WTC11 (cell line): ENCODE measurements at regions not wholly inside any gene's neighbourhood (a gene's known extent, or its start where the extent isn't known, plus 50 kb on each side); places are given as distances from the start of the nearest gene placed in this dataset.

Experiments
- ESRRA ChIP-seq: sonication (generic); formaldehyde crosslinking; IDR thresholded peaks from 2 replicates; pipeline ENCODE4 v1.8.1; 2022; ENCODE audit warnings: mild to moderate bottlenecking, missing genetic modification reagents, borderline replicate concordance
- FOXP1 ChIP-seq: sonication (generic); formaldehyde crosslinking; IDR thresholded peaks from 2 replicates; pipeline ENCODE4 v1.8.0; 2022; ENCODE audit warnings: missing genetic modification reagents, mild to moderate bottlenecking, moderate library complexity, borderline replicate concordance
- SP1 ChIP-seq: sonication (generic); formaldehyde crosslinking; conservative IDR thresholded peaks from 2 replicates; pipeline ENCODE4 v1.8.1; 2022; ENCODE audit warnings: missing genetic modification reagents
- TF ChIP-seq, protein P1 (sequence below): fragments of 200-600 bp; IDR thresholded peaks from 2 replicates; pipeline ENCODE4 v1.8.0; 2022; ENCODE audit warnings: antibody characterized with exemption
- TF ChIP-seq, protein P2 (sequence below): sonication (generic); formaldehyde crosslinking; IDR thresholded peaks from 2 replicates; pipeline ENCODE4 v1.8.1; 2023; ENCODE audit warnings: mild to moderate bottlenecking, missing genetic modification reagents

DNA sequence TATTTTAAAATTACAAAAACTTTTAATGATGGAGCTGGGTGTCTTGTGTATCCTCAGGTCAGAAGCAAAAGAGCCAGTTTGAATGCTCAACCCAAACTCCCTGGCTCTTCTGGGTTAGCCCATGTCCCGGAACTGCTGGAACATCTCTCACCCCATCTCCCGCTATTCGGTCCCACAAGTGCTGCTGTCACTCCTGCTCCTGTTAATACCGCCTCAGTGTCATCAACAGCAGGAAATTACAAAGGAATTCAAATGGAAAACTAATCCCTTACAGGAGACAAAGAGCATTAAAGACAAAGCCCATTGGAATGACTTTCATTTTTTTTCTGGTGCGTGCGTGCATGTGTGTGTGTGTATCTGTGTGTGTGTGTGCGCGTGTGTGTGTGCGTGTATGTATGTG lies 112.0 kb upstream of the C7orf33 start:
- TF ChIP-seq, protein P1, sequence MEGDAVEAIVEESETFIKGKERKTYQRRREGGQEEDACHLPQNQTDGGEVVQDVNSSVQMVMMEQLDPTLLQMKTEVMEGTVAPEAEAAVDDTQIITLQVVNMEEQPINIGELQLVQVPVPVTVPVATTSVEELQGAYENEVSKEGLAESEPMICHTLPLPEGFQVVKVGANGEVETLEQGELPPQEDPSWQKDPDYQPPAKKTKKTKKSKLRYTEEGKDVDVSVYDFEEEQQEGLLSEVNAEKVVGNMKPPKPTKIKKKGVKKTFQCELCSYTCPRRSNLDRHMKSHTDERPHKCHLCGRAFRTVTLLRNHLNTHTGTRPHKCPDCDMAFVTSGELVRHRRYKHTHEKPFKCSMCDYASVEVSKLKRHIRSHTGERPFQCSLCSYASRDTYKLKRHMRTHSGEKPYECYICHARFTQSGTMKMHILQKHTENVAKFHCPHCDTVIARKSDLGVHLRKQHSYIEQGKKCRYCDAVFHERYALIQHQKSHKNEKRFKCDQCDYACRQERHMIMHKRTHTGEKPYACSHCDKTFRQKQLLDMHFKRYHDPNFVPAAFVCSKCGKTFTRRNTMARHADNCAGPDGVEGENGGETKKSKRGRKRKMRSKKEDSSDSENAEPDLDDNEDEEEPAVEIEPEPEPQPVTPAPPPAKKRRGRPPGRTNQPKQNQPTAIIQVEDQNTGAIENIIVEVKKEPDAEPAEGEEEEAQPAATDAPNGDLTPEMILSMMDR = no peak
- TF ChIP-seq FOXP1 (CRISPR knock-in tag) (no peak), ESRRA (no peak), SP1 (CRISPR knock-in tag) (no peak)
- TF ChIP-seq, protein P2, sequence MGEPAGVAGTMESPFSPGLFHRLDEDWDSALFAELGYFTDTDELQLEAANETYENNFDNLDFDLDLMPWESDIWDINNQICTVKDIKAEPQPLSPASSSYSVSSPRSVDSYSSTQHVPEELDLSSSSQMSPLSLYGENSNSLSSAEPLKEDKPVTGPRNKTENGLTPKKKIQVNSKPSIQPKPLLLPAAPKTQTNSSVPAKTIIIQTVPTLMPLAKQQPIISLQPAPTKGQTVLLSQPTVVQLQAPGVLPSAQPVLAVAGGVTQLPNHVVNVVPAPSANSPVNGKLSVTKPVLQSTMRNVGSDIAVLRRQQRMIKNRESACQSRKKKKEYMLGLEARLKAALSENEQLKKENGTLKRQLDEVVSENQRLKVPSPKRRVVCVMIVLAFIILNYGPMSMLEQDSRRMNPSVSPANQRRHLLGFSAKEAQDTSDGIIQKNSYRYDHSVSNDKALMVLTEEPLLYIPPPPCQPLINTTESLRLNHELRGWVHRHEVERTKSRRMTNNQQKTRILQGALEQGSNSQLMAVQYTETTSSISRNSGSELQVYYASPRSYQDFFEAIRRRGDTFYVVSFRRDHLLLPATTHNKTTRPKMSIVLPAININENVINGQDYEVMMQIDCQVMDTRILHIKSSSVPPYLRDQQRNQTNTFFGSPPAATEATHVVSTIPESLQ = no peak
